Stimulated activated CD4-positive, alpha-beta T cell treated with anti-CD3 and anti-CD28 coated beads, Interleukin-15, amount 100 ng/mL, for 24 hours (primary cell): ENCODE measurements at regions not wholly inside any gene's neighbourhood (a gene's known extent, or its start where the extent isn't known, plus 50 kb on each side); places are given as distances from the start of the nearest gene placed in this dataset.
"Not testable (repeated sequence)": the region's sequence is repeated elsewhere in the genome, so short reads cannot be mapped to it uniquely, and the experiment has no call there.

Experiments used
- DNase-seq: peaks from one replicate; pipeline ENCODE4 v3.0.0-alpha.2; 2020

DNA sequence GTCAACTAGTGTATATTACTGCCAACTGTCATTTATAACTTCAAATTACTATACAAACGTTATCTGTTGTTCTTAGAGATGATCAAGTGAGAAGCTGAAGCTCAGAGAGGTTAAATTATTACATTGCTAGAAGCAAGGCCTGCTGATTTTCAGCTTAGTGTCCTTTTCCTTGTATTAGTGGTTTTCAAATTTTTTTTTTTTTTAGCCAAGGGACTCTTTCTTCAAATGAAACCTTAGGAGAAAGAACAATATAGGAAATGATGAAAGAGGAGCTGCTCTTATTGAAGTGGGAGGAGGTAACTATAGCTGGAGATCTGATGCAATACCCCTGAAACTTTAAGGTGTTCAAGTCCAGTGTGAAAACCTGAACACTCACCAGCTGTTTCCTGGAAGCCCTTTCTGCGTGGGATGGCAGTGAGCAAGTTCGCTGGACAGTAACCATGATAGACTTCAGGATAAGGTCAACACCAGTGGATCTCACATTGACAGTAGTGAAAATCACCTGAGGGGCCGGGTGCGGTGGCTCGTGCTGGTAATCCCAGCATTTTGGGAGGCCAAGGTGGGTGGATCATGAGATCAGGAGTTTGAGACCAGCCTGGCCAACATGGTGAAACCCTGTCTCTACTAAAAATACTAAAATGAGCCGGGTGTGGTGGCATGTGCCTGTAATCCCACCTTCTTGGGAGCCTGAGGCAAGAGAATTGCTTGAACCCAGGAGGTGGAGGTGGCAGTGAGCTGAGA is 376.2 kb downstream of the EDEM1 start:
- DNase-seq: no peak

DNA sequence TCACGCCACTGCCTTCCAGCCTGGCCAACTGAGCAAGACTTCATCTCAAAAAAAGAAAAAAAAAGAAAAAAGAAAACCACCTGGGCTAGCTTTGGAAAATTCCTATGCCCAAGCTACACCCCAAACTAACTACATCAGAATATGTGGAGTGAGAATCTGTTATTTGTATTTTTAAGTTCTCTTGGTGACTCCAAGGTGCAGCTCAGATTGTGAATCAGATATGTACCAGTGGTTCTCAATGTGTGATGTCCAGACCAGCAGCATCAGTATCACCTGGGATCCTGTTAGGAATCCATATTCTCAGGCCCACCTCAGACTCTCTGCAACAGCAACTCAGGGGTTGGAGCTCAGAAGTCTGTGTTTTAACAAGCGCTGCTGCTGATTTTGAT is 376.8 kb downstream of the EDEM1 start:
- DNase-seq: no peak

DNA sequence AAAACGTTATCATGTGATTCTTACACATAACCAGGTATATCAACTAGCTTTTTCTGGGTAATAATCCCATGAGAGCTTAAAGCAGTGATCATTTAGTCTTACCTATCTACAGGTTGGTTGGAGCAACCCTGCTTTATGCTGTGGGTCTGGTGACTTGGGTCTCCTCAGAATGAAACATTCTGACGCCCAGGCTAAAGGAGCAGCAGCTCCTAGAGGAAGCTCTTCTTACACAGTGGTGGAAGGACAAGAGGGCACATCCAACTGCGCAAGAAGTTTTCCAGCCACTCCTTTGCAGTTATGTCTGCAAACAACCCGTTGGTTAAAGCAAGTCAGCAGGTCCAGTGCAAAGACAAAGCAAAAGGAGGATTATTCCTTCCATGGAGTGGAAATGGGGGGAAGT is 377.5 kb downstream of the EDEM1 start:
- DNase-seq: no peak

DNA sequence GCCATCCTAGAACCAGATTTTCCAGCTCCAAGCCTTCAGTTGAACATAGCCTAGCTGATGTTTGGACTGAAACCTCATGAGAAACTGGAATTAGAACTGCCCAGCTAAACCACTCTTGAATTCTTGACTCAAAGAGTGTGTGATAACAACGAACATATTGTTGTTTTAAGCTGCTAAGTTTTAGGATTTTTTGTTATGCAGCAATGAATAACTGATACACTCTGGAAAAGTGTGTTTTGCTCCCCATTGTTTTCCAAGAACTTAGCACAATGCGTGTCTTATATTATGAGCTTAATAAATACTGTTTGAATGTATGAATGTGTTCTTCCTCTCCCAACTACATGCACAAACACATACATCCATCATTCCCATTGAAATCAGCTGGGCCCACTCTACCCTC is 379.6 kb downstream of the EDEM1 start:
- DNase-seq: no peak

DNA sequence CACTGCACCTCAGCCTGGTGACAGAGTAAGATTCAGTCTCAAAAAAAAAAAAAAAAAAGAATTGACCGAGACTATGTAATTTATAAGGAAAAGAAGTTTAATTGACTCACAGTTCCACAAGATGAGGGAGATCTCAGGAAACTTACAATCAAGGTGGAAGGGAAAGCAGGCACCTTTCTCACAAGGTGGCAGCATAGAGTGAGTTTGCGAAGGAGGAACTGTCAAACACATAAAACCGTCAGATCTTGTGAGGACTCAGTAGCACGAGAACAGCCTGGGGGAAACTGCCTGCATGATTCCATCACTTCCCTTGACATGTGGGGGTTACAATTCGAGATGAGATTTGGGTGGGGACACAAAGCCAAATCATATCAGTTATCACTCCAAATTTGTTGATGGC is 380.9 kb downstream of the EDEM1 start:
- no peak for DNase-seq

DNA sequence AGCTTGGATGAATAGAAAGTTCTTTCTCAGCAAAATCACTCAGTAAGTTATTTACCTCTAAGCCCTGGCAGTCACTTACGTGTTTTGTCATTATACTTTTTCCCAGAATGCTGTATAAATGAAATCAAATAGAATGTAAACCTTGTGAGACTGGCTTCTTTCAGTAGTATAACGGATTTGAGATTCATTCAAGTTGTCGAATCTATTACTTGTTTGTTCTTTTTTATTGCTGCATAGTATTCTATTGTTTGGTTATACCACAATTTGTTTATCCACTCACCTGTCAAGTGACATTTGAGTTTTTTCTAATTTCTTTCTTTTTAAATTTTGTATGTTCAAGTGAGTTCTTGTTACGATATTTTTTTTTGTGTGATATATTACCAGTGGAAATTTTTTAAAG is 381.6 kb downstream of the EDEM1 start:
- DNase-seq: no peak

DNA sequence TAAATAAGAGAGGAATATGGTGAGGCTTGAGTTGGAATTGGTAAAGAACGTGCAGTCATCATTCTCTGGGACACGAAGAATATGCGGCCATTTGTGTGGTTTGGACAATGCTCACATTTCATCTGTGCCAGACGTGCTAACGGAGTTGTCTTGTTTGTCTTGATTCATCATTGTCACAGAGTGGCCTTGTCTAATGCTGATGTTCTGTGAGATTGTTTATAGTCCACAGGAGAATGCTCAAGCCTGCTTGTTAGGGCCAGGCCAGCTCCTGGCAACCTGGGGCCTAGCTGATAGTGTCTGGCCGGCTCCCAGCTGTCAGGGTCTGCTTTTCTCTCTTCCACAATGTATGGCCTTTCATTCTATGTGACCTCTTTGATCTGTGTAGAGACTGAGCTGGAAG is 384.7 kb downstream of the EDEM1 start:
- DNase-seq: no peak

DNA sequence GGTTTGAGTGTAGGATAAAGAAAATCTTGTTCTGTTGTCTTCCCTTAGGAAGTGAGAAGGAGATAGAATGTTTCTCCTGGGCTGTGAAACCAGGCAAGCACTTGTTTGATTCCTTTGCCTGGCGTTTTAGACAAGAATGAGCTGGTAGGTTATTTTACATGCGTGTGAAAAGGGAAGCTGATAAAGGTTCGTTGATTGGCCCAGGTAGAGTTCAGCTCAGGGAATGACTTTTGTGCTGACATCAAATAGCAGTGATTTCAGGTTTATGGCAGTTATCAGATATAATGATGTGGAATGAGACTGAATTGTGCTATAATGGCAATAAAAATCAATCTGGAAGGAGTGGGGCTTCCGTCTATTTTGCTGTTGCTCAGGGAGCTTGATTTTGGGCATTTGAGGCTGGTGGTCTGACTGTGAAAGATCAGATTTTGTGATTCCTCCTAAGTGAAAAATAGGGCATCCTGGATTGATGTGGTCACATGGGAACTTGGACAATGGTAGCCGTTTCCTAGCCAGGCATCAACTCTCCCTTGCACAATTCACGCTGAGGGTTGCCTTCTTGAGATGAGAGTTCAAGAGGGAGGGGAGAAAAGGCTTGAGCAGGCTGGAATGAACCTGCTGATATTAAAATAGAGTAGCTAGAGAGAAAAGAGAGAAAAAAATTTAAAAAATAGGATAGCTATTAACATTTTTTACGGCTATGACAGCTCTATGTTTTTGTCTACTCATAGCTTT is 388.9 kb downstream of the EDEM1 start:
- no peak for DNase-seq

DNA sequence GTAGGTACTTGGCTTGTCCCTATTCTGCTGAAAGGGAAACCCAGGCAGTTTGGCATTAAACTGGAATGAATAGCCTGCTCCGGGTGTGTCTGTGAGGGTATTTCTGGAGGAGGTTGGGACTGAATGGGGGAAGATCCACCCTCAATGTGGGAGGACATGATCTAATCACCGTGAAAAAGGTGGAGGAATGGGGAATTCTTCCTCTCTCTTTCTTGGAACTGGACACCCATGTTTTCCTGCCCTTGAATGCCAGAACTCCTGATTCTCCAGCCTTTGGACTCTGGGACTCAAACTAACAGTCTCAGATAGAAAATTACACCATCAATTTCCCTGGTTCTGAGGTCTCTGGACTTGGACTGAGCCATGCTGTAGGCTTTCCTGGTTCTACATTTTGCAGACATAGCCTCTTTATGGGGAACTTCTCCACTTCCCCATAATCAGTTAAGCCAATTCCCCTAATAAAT is 391.7 kb downstream of the EDEM1 start:
- no peak for DNase-seq

DNA sequence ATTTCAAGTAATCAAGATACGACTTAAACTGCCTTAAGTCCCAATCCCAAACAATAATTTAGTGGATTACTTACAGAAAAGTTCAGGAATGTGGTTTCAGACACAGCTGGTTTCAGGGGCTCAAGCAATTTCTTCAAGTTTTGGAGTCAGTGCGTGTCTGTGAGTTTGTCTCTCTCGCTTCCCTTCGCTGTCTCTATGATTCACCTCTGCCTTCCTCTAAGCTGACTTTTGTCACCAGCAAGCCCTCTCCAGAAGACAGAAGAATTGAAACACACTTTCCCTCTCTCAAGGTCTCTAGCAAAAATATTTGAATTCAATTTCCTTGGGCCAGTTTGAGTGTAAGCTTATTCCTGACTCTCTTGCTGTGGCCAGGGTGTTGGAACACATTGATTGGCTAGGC is 392.4 kb downstream of the EDEM1 start:
- no peak for DNase-seq

DNA sequence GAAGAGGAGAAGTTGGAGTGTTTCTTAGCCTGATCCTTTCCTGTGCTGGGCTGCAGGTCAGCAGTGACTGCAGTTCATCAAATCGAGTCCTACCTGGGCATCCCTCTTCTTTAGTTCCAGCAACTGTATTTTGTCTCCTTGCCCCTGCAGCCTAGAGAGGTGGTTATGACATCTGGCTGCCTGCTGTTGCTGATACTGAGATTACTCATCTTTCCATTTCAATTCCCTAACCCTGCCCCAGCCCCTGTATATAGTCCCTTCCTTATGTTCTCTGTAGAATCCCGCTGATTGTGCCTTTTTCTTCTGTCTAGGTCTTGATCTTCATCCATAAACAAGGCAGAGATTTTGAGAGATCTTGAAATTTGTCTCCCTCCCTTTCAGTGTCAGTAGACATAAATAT is 393.3 kb downstream of the EDEM1 start:
- no peak for DNase-seq

DNA sequence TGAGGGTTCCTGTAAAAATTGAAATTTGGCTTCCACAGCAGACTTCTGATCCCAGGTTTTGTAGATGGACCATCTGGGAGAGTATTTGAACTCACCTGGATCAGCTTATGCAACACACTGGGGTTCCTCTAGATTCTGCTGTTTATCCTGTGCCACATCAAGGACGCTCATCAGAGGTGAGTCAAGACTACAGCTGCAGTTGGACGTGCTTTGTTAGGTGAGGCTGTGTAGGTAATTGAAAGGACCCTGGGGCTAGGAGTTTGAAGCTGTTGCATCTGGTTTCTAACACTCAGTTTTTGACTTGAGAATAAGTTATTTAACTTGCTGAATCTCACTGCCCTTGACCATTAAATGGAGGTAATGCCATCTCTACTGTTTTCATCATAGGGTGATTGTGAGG is 394.2 kb downstream of the EDEM1 start:
- no peak for DNase-seq

DNA sequence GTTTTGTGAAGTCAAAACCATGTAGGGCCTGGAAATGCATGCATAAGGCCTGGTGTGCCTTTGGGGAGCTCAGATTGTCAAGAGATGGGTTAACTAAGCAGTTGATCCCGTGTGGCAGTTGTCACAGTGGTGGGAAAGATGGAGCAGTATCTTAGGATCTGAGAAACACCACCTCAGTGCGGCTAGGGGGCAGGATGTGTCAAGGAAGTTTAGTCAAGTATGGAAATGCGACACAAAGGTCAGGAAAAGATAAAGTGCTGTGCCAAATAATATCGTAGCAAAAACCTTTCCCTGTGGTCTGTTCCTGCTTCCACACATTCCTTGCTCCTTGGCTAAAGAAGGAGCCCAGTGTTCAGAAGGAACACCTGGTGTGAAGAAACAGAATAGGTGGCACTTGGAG is 396.4 kb downstream of the EDEM1 start:
- DNase-seq: no peak

DNA sequence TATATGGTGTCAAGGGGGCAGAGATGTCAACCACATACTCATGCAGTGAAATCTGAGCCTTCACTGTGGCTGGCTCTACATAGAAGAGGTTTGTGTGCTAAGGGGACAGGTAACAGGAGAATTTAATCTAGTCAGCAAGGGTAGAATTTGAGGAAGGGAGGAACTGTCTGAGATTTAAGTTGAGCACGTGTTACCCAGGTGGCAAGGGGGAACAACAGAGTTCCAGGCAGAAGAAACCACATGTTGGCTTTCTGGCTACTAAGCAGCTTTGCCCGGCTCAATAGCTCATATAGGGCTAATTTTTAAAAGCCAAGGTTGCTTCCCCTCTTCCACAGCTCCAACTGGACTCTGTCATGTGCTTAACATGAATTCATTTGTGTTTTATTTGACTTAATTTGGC is 397.6 kb downstream of the EDEM1 start:
- no peak for DNase-seq

DNA sequence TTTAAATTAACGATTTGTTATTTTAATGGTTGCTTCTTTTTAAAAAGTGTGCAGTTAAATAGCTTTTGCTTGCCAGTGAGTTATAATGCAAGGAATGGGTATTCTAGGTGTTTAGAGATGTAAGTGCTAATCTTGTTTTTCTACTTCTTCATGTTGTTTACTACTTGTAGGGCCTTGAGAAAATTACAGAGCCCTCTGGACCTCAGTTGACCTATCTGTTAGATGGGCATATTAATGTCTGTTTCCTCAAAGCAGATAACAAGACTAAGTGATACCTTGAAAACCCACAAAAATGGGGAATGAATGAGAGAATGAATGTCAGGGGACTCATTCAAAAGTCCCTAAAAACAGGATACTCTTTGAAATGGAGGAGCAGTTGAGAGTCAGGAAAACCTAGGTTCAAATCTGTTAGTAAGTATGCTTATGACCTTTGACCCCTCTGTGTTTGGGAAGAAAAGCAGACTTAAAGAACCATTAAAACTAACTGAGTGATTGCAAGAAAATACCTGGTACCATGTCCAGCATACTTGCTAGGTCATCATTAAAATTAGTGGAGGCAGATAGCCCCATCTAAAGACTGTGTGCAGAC is 419.5 kb downstream of the EDEM1 start:
- DNase-seq: no peak

DNA sequence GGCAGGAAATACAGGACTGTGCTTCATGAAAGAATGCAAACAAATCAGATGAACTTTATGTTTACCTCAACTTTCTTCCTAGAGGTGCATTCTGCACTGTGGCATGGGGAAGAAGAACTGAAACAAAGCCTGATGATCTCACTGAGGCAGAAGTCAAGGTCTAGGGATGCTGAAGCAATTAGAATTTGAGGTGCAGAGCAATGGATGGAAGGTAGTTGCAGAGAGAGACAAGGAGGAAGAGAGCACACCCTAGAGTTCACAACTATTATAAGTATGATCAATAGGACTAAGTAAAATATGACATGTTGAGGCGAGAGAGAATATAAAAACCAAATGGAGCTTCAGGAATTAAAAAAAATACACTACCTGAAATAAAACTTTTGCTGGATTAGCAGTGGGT is 420.1 kb downstream of the EDEM1 start:
- no peak for DNase-seq

DNA sequence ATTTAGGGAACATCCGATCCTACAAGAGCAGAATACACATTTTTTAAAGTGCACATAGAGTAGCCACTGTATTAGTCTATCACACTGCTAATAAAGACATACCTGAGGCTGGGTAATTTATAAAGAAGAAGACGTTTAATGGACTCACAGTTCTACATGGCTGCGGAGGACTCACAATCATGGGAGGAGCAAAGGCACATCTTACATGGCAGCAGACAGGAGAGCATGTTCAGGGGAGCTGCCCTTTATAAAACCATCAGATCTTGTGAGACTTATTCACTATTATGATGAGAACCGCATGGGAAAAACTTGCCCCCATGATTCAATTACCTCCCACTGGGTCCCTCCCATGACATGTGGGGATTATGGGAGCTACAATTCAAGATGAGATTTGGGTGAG is 421.5 kb downstream of the EDEM1 start:
- DNase-seq: not testable (repeated sequence)

DNA sequence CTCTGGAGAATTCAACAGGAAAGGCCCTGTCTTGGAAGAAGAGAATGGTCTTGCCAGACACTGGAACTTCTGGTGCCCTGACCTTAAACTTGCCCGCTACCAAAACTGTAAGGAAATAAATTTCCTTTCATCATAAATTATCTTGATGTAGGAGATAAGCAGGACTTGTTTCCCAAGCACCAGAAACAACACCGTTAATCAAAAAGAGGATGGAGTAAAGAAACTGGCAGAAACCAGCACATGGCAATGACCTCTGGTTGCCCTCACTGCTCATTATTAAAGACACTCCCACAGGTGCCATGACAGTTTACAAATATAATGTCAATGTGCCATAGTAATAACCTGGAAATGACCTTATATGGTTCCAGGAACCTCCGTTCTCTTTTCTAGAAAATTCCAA is 426.1 kb downstream of the EDEM1 start:
- DNase-seq: no peak

DNA sequence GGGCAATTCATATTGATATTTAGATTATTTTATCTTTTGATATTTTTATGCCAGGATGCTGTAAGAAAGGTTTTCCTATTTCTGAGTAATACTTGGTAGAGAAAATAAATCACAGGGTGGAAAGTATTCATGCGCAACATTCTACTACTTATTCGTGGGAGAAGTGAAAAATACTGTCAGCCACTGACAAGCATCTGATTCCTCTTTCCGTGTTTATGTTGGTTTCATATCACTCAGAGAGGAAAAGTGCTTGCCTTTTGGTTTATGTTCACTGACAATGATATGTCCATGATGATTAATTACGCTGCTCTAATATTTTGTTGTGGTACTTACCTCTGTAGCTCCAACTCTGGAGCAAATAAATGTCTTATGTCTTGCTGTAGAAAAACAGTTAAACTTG is 429.4 kb downstream of the EDEM1 start:
- no peak for DNase-seq

DNA sequence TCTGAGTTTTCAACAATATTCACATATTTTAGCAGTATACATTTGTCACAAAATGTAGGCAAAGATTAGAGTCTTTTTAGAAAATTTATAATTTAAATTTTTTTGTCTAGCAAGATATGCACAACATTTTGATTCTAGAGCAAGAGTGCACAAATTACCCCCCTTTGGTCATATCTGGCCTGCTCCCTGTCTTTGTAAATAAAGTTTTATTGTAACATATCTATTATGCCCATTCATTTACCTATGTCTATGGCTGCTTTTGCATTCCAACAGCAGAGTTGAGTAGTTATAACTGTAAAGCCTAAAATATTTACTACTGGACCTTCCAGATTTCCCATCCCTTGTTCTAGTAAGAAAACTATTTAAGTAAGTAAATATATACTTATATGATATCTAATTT is 430.7 kb downstream of the EDEM1 start:
- DNase-seq: no peak

DNA sequence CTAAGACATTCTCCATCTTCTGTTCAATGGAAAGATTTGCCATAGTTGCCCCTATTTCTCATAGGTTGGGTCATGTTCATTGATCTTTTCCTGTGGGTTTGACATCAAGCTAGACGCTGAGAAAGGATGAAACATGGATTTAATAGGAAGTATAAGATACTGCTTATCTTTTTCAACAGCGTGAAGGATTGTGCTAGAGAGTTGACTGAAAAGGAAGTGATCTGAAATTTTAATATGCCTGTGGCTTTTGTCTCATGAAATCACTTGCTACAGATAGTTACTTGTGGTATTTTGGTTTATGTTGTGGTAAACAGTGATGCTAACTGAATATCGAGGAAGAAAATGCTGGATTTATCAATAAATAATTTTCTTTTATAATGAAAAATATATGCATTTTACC is 442.9 kb downstream of the EDEM1 start:
- no peak for DNase-seq

DNA sequence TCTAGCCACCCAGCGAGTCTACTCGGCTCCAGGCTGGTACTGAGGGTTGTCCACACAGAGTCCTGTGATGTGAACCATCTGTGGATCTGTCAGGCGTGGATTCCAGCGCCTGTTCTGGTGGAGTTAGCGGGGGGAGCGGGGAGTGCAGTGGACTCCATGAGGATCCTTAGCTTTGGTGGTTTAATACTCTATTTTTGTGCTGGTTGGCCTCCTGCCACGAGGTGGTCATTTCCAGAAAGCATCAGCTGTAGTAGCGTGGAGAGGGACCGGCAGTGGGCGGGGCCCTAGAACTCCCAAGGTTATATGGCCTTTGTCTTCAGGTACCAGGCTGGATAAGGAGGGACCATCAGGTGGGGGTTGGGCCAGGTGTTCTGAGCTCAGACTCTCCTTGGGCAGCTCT is 446.5 kb downstream of the EDEM1 start:
- DNase-seq: no peak

DNA sequence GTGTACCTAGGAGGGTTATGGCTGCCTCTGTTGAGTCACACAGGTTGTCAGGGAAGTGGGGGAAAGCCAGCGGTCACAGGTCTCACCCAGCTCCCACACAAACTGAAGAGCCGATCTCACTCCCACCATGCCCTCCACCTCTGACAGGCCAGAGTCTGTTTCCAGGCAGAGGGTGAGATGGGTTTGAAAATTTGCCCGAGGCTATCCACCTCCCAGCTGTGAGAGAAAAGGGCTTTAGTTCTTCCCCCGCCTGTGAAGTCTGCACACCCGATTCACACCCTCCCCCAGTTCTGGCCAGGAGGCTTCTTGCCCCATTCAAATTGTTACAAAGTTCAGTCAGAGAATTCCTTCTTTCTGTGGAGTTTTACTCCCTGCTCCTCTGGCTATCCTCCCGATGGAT is 446.9 kb downstream of the EDEM1 start:
- DNase-seq: no peak

DNA sequence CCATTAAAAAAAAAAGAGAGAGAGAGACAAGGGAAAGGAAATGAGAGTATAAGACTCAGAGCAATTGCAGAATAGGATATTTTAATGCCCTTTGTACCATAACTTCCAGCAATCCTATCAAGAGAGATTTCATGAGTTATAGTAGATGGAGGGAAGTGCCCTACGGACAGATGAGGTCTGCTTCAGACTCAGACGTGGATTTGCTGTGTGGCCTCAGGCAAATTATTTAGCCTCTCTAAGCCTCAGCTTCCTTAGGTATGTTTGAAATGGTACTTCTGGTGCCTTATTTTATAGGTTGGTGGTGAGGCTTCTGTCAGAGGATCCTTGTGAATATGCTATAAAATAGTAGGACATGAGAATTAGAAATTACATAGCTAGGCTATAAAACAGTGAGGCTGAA is 448.2 kb downstream of the EDEM1 start:
- no peak for DNase-seq
